ENCODE measurements at regions not wholly inside any gene's neighbourhood (a gene's known extent, or its start where the extent isn't known, plus 50 kb on each side); places are given as distances from the start of the nearest gene placed in this dataset.

DNA sequence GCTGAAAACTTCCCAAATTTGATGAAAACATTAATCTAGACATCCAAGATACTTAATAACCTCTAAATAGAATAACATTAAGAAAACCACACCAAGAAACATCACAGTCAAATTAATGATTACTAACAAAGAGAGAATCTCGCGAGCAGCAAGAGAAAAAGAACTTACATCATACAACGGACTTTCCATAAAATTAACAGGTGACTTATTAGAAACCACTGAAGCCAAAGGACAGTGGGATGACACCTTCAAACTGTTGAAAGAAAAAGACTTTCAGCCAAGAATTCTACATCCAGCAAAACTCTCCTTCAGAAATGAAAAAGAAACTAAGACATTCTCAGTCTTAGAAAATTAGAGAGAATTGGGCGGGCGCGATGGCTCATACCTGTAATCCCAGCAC is 232.0 kb downstream of the SNCA start:
- DNase-seq (ENCODE audit: extremely low spot score, insufficient read length, low read depth) = no peak
- FAIRE-seq = no peak

DNA sequence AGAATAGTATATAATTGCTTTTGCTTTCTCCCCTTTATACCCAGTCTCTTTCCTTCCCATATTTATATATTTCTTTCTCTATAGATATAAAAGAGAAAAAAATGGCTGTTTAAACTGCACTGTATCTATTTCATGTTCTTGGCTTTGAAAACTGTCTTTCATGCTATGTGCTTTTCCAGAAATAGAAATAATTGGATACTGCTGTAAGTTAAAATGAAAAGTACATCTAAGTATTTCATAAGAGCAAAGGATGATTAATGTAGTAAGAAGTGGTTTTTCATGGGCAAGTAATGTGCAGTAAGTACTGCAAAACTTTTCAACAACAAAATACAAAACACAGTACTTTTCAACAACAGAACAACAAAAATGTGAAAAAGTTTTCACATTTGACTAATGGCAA is 237.9 kb downstream of the SNCA start:
- no peak for DNase-seq (ENCODE audit: extremely low spot score, insufficient read length, low read depth)
- FAIRE-seq = no peak

DNA sequence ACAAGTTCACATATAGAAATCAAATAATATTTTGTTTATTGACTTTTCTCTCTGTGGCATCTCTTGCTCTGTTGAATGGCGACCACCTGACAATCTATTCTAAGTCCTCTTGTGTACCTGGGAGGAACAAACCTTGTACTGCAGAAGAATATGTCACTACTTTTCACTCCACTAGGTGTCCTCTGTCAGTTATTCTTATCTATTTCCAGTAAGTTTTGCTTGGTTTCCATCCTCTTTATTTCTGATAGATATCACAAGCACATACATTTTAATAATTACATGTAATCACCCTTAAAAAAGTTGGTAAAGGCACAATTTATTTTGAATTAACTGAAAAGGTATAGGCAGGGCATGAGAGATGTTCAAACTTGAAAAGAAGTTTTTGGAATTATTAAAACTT is 238.4 kb downstream of the SNCA start:
- FAIRE-seq (no peak), DNase-seq (ENCODE audit: extremely low spot score, insufficient read length, low read depth) (no peak)

DNA sequence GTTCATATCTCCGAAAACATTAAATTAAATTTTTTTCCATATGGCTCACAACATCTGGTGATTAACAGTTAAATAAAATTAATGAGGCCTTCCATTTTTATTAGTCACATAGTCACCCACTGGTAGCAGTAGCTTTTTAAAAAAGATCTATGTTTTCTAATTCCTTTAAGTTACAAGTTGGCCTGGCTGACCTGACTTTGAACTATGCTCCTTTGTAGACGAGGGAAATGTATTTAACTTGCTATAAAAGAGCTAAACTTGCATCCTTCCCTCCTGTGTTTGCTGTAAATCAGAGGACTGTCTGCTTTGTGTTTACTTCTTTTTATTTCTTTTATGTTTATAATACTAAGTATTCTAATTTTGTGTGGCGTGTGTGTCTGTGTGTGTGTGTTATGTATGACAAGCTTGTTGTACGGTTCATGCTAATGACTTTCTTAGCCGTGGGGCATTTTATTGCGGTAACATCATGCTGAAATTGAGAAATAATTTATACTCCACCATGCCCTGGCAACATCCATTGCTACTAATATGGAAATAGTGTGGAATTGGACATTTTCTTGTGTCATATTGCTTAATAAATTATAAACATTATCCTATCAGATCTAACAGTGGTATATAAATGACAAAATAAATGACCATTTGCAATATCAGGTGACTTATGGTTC is 241.7 kb downstream of the SNCA start:
- FAIRE-seq (no peak), DNase-seq (ENCODE audit: extremely low spot score, insufficient read length, low read depth) (no peak)

DNA sequence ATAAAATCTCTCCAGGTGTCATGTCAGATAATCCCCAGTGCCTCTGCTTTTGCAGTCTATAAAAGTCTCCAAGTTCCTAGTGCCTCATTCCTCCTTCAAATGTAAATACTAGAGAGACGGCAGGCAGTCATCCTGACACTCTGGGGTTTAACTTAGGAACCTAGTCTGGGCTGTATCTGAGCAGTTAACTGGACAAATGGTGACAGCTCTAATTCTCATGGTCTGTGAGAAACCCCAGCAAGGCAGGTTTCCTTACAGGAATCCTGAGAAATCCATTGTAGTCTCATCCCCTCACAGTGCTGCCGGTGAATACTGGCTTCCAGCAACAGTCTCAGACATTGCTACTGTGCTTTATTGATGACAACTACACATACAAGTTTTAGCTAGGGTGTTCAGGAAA is 246.8 kb downstream of the SNCA start:
- DNase-seq (ENCODE audit: extremely low spot score, insufficient read length, low read depth) (no peak), FAIRE-seq (no peak)

DNA sequence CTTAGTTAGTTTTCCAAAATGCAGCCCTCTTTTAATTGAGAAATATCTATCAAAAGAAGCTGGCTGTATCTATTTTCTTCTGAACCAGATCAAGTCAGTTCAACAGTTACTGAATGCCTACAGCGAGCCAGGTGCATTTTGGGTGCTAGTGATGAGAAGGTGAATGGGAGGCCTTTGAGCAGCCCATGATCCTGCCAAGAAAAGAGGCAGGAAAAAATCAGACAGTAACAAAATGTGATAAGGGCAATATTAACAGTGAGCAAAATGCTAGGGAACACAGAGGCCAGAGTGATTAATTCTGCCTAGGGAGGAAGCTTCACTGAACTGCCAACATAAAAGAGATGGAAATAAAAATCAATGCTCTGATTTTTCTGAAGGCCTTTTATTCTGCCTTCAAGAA is 248.5 kb downstream of the SNCA start:
- no peak for DNase-seq (ENCODE audit: extremely low spot score, insufficient read length, low read depth)
- no peak for FAIRE-seq

DNA sequence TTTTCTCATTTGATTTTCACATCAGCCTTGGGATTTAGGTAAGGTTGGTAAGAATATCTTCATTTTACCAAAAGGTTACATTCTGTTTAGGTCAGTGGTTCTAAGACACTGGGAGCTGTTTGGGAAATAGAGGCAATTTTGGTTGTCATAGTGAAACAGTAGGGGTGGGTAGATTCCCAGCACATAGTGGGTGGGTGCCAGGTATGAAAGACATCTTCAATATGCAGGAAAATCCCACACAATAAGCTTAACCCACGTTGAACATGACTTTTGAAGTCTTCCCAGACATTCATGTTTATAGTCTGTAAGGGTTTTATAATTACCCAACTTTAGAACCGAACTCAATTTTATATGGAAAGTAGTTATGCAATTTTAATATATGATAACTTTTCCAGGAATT is 249.6 kb downstream of the SNCA start:
- no peak for DNase-seq (ENCODE audit: extremely low spot score, insufficient read length, low read depth)
- FAIRE-seq = no peak

DNA sequence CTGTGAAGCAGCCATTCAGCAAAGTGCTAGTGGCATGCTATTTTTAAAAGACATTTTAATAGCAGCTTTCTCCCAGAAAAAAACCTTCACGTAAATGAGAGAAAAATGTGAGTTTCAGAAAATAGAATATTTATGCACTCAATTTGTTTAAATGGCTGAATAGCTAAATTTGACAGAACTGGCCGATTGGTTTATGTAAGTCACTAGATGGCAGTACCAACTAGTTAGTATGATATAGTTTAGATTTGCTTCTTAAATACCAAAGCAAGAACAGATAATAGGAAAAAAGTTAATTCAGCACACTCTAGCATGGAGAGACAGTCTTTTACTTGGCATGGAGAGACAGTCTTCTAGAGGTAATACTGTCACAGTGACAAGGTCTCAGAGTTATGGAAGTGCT is 250.1 kb downstream of the SNCA start:
- FAIRE-seq (no peak), DNase-seq (ENCODE audit: extremely low spot score, insufficient read length, low read depth) (no peak)

DNA sequence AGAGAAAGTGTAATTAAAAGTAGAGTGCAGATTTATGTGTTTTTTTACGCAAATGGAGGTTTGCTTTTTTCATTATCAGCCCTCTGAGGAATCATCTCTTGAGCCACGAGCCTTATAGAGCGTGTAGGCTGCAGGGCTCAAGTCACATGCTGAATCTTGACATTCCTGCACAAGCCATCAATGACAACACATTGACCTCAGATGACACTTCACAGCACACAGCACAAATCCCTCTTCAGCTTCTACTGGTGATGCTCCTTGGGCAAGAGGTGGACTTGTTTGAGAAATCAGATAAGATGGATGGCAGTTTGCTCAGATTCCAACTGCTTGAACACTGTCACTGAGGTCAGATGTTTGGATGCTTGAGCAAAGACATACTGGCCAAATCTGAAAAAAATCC is 250.6 kb downstream of the SNCA start:
- FAIRE-seq (no peak), DNase-seq (ENCODE audit: extremely low spot score, insufficient read length, low read depth) (no peak)

DNA sequence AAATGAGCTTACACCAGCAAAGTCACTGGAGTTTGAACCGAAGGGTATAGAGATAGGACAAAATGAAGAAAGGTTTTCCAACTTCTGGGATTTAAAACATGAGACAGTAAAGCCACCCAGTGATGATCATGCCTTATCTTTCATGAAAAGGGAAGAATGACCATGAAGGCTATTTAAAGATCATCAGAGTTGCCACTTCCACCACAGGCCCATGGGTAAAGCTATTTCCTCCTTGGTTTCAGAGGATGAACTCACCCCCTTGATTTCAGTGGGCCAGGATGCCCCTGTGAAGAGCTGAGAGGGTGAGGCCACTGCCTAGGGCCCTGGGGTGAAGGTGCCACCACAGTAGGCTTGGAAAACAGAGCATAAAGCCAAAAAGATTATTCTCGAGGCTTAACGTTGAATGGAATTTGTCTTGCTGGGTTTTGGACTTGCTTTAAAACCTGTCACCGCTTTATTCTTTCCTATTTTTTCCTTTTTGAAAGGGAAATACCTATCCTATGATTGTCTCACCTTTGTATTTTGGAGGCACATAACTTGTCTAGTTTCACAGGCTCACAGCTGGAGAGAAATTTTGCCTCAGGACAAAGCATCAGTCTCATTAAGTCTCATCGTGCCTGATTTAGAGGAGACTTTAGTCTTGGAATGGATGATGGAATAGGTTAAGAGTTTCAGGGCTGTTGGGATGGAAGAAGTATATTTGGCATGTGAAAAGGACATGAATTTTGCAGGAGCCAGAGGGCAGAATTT is 254.0 kb downstream of the SNCA start:
- no peak for DNase-seq (ENCODE audit: extremely low spot score, insufficient read length, low read depth)
- FAIRE-seq = no peak

DNA sequence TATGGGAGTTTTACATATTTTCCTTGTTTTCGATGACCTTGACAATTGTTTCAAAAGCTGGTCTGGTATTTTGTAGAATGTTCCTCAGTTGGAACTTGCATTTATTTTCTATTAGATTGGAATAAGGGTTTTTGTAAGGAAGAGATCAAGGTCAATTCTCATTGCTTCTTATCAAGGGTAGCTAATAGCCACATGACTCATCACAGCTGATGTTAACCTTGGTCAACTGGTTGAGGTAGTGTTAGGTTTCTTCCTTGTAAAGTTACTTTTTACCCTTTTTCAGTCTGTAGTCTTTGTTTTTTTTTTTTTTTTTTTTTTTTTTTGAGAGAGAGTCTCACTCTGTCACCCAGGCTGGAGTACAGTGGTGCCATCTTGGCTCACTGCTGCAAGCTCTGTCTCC is 257.2 kb downstream of the SNCA start:
- FAIRE-seq (no peak), DNase-seq (ENCODE audit: extremely low spot score, insufficient read length, low read depth) (no peak)

DNA sequence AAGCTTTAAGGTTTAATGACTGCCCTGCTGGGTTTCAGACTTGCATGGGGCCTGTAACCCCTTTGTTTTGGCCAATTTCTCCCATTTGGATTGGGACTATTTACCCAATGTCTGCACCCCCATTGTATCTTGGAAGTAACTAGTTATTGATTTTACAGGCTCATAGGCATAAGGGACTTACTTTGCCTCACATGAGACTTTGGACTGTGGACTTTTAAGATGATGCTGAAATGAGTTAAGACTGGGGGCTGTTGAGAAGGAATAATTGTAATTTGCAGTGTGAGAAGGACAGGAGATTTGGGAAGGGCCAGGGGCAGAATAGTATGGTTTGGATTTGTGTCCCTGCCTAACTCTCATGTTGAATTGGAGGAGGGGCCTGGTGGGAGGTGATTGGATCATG is 260.7 kb downstream of the SNCA start:
- DNase-seq (ENCODE audit: extremely low spot score, insufficient read length, low read depth) (no peak), FAIRE-seq (no peak)

DNA sequence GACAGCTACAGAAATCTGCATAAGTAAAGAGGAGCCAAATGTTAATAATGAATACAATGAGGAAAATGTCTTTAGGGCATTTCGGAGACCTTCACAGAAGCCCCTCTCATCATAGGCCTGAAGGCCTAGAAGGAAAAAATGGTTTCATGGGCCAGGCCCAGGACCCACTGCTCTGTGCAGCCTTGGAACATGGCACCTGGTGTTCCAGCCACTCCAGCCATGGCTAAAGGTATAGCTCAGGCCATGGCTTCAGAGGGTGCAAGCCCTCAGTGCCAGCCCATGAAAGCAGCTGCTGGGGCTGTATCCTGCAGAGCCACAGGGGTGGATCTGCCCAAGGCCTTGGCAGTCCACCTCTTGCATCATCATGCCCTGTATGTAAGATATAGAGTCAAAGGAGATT is 261.1 kb downstream of the SNCA start:
- DNase-seq (ENCODE audit: extremely low spot score, insufficient read length, low read depth) = no peak
- FAIRE-seq = no peak

DNA sequence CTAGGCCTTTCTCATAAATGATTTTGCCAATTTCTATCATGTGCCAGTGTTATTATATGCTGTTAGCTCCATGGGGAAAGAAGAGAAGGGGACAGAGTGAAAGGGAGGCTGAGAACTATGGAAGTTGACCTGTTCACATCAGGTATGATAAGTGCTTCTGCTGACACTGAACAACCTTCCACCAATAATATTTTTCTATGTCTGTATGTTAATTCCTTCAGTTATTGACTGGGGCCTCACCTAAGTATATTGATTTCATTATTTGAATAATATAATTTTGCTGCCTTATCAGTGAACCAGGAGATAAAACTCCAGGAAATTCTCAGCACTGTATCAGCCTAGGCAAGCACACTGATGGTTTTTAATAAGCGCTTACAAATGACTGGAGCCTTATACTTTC is 262.8 kb downstream of the SNCA start:
- DNase-seq (ENCODE audit: extremely low spot score, insufficient read length, low read depth) = no peak
- FAIRE-seq = no peak

DNA sequence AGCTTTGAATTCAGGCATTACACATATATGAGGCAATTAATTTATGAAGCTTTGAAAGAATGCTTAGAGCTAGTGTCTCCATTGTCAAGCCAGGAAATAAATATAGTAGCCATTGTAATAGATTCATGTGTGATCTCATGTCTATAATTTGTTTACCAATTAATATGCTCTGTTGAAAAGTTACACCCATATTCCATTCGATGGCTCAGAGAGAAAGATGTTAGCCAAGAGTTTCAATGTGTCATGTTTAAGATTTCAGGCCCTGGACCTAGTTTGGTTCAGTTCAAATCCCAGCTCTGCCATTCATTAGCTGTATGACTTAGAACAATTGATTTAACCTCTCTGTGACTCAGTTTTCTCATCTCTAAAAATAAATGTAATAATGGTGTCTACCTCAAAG is 263.3 kb downstream of the SNCA start:
- FAIRE-seq (no peak), DNase-seq (ENCODE audit: extremely low spot score, insufficient read length, low read depth) (no peak)

DNA sequence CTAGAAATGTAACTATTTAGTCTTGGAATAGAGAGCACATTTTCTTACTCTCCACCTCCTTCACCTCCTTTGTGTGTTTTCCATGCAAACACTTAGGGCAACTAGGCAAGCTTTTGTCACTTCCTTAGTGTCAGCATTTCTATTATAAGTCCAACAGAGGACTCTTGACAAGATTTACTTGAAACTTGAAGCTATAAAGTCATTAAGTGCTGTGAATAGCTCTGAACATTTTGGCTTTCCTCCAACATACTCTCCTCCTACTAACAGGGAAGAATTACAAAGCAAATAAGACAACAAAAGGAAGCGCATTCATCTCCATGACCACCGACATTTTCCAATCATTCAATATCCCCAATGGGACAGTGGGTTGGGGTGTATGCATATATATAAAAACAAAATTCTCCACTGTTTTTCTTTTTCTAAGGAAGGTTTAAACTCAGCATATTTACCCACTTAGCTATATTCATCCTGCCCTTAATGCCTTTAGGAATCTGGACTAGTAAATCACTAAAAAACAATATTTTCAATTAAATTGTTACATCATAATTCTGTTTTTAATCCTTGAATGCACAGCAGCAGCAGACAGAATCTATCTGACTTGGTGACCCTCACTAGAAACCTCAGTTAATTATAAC is 264.6 kb downstream of the SNCA start:
- FAIRE-seq (no peak), DNase-seq (ENCODE audit: extremely low spot score, insufficient read length, low read depth) (no peak)

DNA sequence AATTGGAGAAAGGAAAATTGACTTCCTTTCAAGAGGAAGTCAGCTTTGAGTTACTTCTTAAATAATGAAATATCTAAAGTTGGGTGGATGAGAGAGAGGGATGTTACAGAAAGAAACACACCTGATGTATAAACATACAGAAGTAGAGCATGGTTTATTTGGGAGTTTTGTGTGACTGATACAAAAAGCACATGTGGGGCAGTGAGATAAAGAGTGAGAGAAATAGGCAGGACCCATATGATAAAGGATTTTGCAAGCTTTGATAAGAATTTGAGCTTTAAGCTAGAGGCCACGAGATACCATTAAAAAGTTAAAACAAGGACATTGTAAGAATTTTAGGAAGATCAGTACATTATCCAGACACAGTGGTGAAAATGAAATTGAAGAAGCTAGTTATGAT is 263.3 kb upstream of the GPRIN3 start:
- no peak for FAIRE-seq

DNA sequence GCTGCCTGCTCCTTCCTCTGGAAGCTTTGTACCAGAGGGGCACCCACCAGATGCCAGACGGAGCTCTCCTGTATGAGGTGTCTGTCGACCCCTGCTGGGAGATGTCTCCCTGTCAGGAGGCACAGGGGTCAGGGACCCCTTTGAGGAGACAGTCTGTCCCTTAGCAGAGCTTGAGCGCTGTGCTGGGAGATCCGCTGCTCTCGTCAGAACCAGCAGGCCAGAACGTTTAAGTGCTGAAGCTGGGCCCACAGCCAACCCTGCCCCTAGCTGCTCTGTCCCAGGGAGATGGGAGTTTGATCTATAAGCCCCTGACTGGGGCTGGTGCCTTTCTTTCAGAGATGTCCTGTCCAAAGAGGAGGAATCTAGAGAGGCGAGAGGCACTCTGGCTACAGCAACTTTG is 260.3 kb upstream of the GPRIN3 start:
- FAIRE-seq = no peak
- DNase-seq (ENCODE audit: extremely low spot score, insufficient read length, low read depth) = no peak

More for the DNA sequence above, 263.3 kb upstream of the GPRIN3 start:
- no peak for DNase-seq (ENCODE audit: extremely low spot score, insufficient read length, low read depth)

DNA sequence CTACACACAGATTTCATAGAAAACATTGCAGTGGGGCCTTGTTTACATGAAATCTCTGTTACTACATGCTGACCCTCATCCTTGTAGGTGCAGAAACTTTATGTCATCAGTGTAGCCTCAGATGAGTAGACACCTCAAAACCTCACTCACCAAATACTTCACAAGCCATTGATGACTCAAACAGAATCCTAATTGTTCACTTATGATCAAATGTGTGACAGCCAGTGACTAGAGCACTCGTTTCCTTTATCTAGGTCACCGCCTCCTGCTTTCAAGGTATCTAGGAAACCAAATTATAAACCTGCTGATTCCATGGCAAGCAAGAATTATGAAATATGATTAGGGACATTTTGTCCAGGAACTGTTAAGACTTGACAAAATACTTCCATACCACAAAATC is 255.8 kb upstream of the GPRIN3 start:
- DNase-seq (ENCODE audit: extremely low spot score, insufficient read length, low read depth) = no peak
- FAIRE-seq = no peak

DNA sequence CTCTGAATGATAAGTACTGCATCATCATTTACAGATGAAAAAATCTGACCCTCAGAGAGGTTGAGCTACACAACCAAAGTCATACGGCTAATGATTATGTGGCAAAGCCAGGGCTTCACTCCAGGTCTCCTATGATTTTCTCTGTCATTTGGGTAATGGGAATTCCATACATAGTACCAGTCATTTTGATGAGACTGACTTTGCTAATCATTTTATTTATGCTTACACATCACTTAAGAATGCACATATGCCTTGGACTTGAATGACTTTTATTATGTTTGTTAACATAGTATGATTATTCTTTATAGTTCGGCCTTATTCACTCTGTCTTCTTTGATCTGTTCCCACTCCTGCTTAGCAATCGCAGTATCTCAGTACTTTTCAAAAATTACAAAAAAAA is 255.1 kb upstream of the GPRIN3 start:
- DNase-seq (ENCODE audit: extremely low spot score, insufficient read length, low read depth) (no peak), FAIRE-seq (no peak)

DNA sequence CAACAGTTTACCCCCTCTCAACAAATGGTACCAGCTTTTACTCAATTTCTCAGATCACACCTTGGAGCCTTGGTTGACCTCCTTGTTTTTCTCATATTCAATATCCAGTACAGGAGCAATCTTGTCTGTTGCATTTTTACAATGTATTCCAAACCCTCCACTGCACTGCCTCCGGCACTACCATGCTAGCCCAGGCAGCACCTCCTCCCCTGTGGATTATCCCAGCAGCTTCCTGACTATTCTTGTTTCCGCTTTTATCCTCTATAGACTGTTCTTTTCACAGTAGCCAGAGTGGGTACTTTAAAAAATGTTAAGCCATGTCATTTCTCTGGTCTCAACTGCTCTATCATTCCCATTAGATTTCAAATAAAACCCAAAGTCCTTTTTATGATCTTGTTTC is 253.4 kb upstream of the GPRIN3 start:
- FAIRE-seq = no peak
- DNase-seq (ENCODE audit: extremely low spot score, insufficient read length, low read depth) = no peak

DNA sequence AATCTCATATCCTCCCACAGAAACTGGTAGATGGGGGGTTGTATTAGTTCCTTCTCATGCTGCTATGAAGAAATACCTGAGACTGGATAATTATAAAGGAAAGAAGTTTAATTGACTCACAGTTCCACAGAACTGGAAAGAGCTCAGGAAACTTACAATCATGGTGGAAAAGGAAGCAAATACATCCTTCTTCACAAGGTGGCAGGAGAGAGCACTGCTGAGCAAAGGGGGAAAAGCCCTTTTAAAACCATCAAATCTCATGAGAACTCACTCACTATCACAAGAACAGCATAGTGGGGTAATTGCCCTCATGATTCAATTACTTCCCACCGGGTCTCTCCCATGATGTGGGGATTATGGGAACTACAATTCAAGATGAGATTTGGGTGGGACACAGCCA is 250.5 kb upstream of the GPRIN3 start:
- DNase-seq (ENCODE audit: extremely low spot score, insufficient read length, low read depth) (no peak), FAIRE-seq (no peak)
